K562 (cell line): ENCODE measurements at regions not wholly inside any gene's neighbourhood (a gene's known extent, or its start where the extent isn't known, plus 50 kb on each side); places are given as distances from the start of the nearest gene placed in this dataset.
A peak's percentile ranks its signal among the peaks of the same experiment; 100 is the strongest.

Source experiments
- ATAC-seq: fragments of 200-7000 bp; cut with Tn5 transposase; 3 replicates; pipeline ENCODE4 v1.9.1; 2020; ENCODE audit warnings: moderate library complexity
- BruUV-seq: library from RNA; stranded (reverse); fragments of 400-500 nt; replicated peaks from 2 replicates; lab custom pipeline; 2021; lab: Mats Ljungman, UMichigan
- CTCF ChIA-PET: fragments of 300-600 bp; formaldehyde crosslinking; extraction: SDS; loops from one replicate; lab custom pipeline; 2021; ENCODE audit warnings: low intra/inter-chr PET ratio; lab: Yijun Ruan, JAX
- POLR2A ChIA-PET: fragments of 300-600, 350-650 bp; sonication (Branson Sonifier 250); formaldehyde crosslinking; extraction: SDS; loops from one replicate; lab custom pipeline; 2021; ENCODE audit warnings: antibody characterized with exemption, inconsistent platforms; lab: Yijun Ruan, JAX
- DNase-seq, 4 experiments: peaks; one replicate each; pipeline versions ENCODE4 v3.0.0 to v3.0.0-alpha.2; 2011 to 2018; ENCODE audit warnings: low spot score in 3 of 4, mixed read lengths in 3 of 4; ENCODE audit errors: extremely low read depth in 1 of 4
- FAIRE-seq: peaks from 2 replicates; lab custom pipeline; 2011; peaks lifted over from hg19 to GRCh38; lab: Jason Lieb, UNC
- H2AFZ ChIP-seq: 2 replicates; pipeline ENCODE4 v1.6.0; 2011; ENCODE audit warnings: low read depth, low read length, control low read depth, inconsistent platforms
- H3K27ac ChIP-seq: fragments of 200-600 bp; 3 replicates; pipeline ENCODE4 v1.8.0; 2011; ENCODE audit warnings: low read depth, mild to moderate bottlenecking, control low read depth, inconsistent platforms, low read length, moderate library complexity, mixed read lengths; ENCODE audit errors: extremely low read depth
- H3K27me3 ChIP-seq, 2 experiments: fragments of 300-600 bp in 1 of 2; 2 replicates in 1 of 2; 3 replicates in 1 of 2; pipeline versions ENCODE4 v1.6.0 to v1.8.0; 2011; ENCODE audit warnings: inconsistent platforms in 2 of 2, low read length in 2 of 2, mild to moderate bottlenecking in 1 of 2, mixed read lengths in 1 of 2, moderate library complexity in 1 of 2; ENCODE audit not compliant: control insufficient read depth in 2 of 2, insufficient read depth in 2 of 2
- H3K36me3 ChIP-seq: fragments of 300-600 bp; 3 replicates; pipeline ENCODE4 v1.8.0; 2011; ENCODE audit warnings: mild to moderate bottlenecking, low read length, inconsistent platforms; ENCODE audit not compliant: control insufficient read depth, insufficient read depth
- H3K4me1 ChIP-seq, 2 experiments: fragments of 200-600 bp in 1 of 2; replicated peaks in 1 of 2; 2 replicates in 1 of 2; 3 replicates in 1 of 2; pipeline versions ENCODE4 v1.5.1 to v1.8.0; 2011; ENCODE audit warnings: inconsistent platforms in 2 of 2, low read length in 2 of 2, mild to moderate bottlenecking in 1 of 2, mixed read lengths in 1 of 2, moderate library complexity in 1 of 2; ENCODE audit not compliant: control insufficient read depth in 2 of 2, insufficient read depth in 2 of 2
- H3K4me2 ChIP-seq: 2 replicates; pipeline ENCODE4 v1.6.1; 2011; ENCODE audit warnings: low read length, control low read depth, inconsistent platforms, mixed read lengths; ENCODE audit not compliant: insufficient read depth
- H3K4me3 ChIP-seq: fragments of 200-600 bp; sonication (generic), shearing (Covaris generic); 2 replicates; pipeline ENCODE4 v1.5.1; 2016; ENCODE audit warnings: control low read depth, inconsistent platforms
- H3K79me2 ChIP-seq: fragments of 200-600 bp; 3 replicates; pipeline ENCODE4 v1.8.0; 2011; ENCODE audit warnings: low read length, inconsistent platforms; ENCODE audit not compliant: control insufficient read depth, insufficient read depth
- H3K9ac ChIP-seq, 2 experiments: 2 replicates each; pipeline versions ENCODE4 v1.6.0 to v1.6.1; 2011; ENCODE audit warnings: low read depth in 2 of 2, low read length in 2 of 2, control low read depth in 1 of 2, inconsistent platforms in 1 of 2, mild to moderate bottlenecking in 1 of 2, mixed read lengths in 1 of 2; ENCODE audit not compliant: insufficient read depth in 1 of 2
- H3K9me1 ChIP-seq: one replicate; pipeline ENCODE4 v1.6.0; 2011; ENCODE audit warnings: inconsistent platforms, mild to moderate bottlenecking, low read length, moderate library complexity; ENCODE audit not compliant: control insufficient read depth, insufficient read depth
- H3K9me3 ChIP-seq: replicated peaks from 2 replicates; pipeline ENCODE4 v1.5.1; 2011; ENCODE audit warnings: low read depth, low read length, inconsistent platforms; ENCODE audit not compliant: control insufficient read depth, insufficient read depth
- H4K20me1 ChIP-seq: replicated peaks from 2 replicates; pipeline ENCODE4 v1.6.1; 2011; ENCODE audit warnings: low read length, inconsistent platforms, mixed read lengths; ENCODE audit not compliant: control insufficient read depth, insufficient read depth
- BHLHE40 ChIP-seq: IDR thresholded peaks from 2 replicates; pipeline ENCODE4 v1.6.1; 2011; ENCODE audit warnings: low read length, improper control_type of control experiment
- CREM ChIP-seq: IDR thresholded peaks from 2 replicates; pipeline ENCODE4 v1.6.1; 2014; ENCODE audit warnings: antibody characterized with exemption, low read depth
- E2F6 ChIP-seq, 2 experiments: IDR thresholded peaks; 2 replicates each; pipeline ENCODE4 v1.6.1; 2011; ENCODE audit warnings: borderline replicate concordance in 1 of 2, control low read depth in 1 of 2, low read depth in 1 of 2, low read length in 1 of 2, mild to moderate bottlenecking in 1 of 2, mixed read lengths in 1 of 2, moderate library complexity in 1 of 2; ENCODE audit not compliant: insufficient read depth in 1 of 2, insufficient read length in 1 of 2, poor library complexity in 1 of 2, severe bottlenecking in 1 of 2; ENCODE audit errors: extremely low read depth in 1 of 2
- KLF13 ChIP-seq: fragments of 450-650 bp; IDR thresholded peaks from 2 replicates; pipeline ENCODE4 v1.6.1; 2016; ENCODE audit warnings: missing genetic modification characterization, low read depth, mild to moderate bottlenecking, missing compliant biosample characterization, moderate library complexity, borderline replicate concordance
- NFIX ChIP-seq: fragments of 250-450 bp; sonication (Bioruptor Pico); IDR thresholded peaks from 2 replicates; pipeline ENCODE4 v1.4.0; 2020; ENCODE audit warnings: low read depth, mild to moderate bottlenecking, moderate library complexity
- RAD21 ChIP-seq, 2 experiments: fragments of 250-450 bp in 1 of 2; fragments of 450-650 bp in 1 of 2; sonication (Bioruptor Pico) in 1 of 2; formaldehyde crosslinking in 1 of 2; IDR thresholded peaks in 1 of 2; conservative IDR thresholded peaks in 1 of 2; 2 replicates each; pipeline versions ENCODE4 v1.4.0 to v1.8.0; 2020 to 2022; ENCODE audit warnings: mild to moderate bottlenecking in 2 of 2, moderate library complexity in 1 of 2
- SAFB ChIP-seq: fragments of 200-400 bp; formaldehyde crosslinking; IDR thresholded peaks from 2 replicates; pipeline ENCODE4 v1.6.1; 2017; ENCODE audit warnings: low read depth, low read length, borderline replicate concordance
- TAF1 ChIP-seq: IDR thresholded peaks from 2 replicates; pipeline ENCODE4 v1.6.1; 2011; ENCODE audit warnings: mild to moderate bottlenecking, low read length, moderate library complexity; ENCODE audit not compliant: insufficient read depth, control insufficient read depth, severe bottlenecking; ENCODE audit errors: extremely low read depth
- ZNF224 ChIP-seq: sonication (generic); formaldehyde crosslinking; IDR thresholded peaks from 2 replicates; pipeline ENCODE4 v1.8.0; 2022; ENCODE audit warnings: mild to moderate bottlenecking, missing genetic modification reagents
- WGBS: fragments of 100-300 bp; shearing (Covaris generic); methylation state at CpG from one replicate; pipeline ENCODE4 v1.1.6; 2016; ENCODE audit warnings: low coverage, mixed read lengths; ENCODE audit not compliant: insufficient coverage; ENCODE audit errors: missing lambda C conversion rate; 5-methylcytosine and 5-hydroxymethylcytosine counted together
- in situ Hi-C: fragments of 300-500 bp; cut with MboI; formaldehyde crosslinking; loops from 4 replicates; pipeline ENCODE4 v1.15.0; 2018; ENCODE audit warnings: inconsistent platforms, mixed read lengths
- intact Hi-C: fragments of 100-400 bp; cut with micrococcal nuclease; formaldehyde crosslinking; loops from 2 replicates; pipeline ENCODE4 v1.14.2; 2022
- TF ChIP-seq, protein P1 (sequence below), 3 experiments: IDR thresholded peaks in 2 of 3; conservative IDR thresholded peaks in 1 of 3; 2 replicates each; pipeline ENCODE4 v1.5.1; 2011 to 2012; ENCODE audit warnings: low read length in 3 of 3, mild to moderate bottlenecking in 3 of 3, control low read depth in 2 of 3, improper control_type of control experiment in 1 of 3, inconsistent platforms in 1 of 3, low read depth in 1 of 3, mixed read lengths in 1 of 3, moderate library complexity in 1 of 3; ENCODE audit not compliant: insufficient read depth in 2 of 3

DNA sequence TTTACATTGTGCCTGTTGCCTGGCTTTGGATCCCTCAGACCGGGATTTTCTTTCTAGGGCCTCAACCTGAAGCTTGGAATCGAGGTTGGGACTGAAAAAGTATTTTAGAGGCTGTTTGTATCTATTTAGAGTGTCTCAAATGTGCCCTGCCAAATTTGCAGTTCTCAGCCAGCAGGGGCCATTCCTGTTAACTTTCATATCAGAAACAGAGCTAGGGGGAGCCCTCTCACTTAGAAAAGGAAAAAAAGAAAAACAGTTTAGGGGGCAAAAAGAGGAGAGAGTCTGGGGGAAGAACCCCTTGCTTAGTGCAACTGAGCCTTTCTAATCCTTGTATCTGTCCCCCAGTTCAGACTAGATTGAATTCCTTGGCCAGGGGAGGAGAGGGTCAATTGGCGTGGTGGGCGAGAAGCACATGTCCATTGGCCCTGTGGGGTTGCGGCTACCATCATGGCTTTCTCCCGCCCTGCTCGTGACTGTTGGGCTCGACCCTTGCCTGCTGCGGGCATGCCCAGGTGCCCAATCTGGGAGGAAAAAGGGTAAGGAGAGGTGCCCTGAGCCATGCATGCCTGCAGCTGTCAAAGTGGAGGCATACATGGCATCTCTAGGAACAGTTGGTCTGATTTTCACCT lies 101.6 kb downstream of the CFAP44 start:
- H2AFZ ChIP-seq, result peak overlapping the region; percentile 63; the same call in 1 of the 2 replicates
- in situ Hi-C loops (no loop called here), intact Hi-C loops (loop anchor here (5.0 kb wide), 1 partner anchor 238 kb away; no protein-coding TSS in a partner anchor)
- H3K4me1 ChIP-seq, result no peaks in the 10 kb centered on the region
- ChIA-PET CTCF (no interaction called here), POLR2A (interaction anchor here (1.1 kb wide), 1 partner anchor 11 kb away, joined by 5 read pairs; no protein-coding TSS in a partner anchor)
- H3K27me3 ChIP-seq, result no peaks in the 10 kb centered on the region
- H3K36me3 ChIP-seq, result no peaks in the 10 kb centered on the region
- peak in 2 of 4 experiments; percentile 6 for DNase-seq
- H3K4me3 ChIP-seq, result no peak overlapping the region
- H3K9me1 ChIP-seq, result no peaks in the 10 kb centered on the region
- H3K9me3 ChIP-seq, result no peaks in the 10 kb centered on the region
- FAIRE-seq, result peak; percentile 23
- no peaks in the 10 kb centered on the region for H4K20me1 ChIP-seq
- H3K9ac ChIP-seq, result no peak overlapping the region
- H3K4me2 ChIP-seq, result no peak overlapping the region
- WGBS, result 27% methylated on average over 5 of the region's 9 CpGs
- H3K27ac ChIP-seq, result no peak overlapping the region
- TF ChIP-seq CREM, result no peak
- no peak for TF ChIP-seq KLF13 (tag)
- TF ChIP-seq BHLHE40, result no peak
- no peak for TF ChIP-seq ZNF224 (CRISPR knock-in tag)
- TF ChIP-seq, protein P1, sequence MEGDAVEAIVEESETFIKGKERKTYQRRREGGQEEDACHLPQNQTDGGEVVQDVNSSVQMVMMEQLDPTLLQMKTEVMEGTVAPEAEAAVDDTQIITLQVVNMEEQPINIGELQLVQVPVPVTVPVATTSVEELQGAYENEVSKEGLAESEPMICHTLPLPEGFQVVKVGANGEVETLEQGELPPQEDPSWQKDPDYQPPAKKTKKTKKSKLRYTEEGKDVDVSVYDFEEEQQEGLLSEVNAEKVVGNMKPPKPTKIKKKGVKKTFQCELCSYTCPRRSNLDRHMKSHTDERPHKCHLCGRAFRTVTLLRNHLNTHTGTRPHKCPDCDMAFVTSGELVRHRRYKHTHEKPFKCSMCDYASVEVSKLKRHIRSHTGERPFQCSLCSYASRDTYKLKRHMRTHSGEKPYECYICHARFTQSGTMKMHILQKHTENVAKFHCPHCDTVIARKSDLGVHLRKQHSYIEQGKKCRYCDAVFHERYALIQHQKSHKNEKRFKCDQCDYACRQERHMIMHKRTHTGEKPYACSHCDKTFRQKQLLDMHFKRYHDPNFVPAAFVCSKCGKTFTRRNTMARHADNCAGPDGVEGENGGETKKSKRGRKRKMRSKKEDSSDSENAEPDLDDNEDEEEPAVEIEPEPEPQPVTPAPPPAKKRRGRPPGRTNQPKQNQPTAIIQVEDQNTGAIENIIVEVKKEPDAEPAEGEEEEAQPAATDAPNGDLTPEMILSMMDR (IDR thresholded peaks at IDR 0.05 in 2 of 3, conservative IDR thresholded peaks at IDR 0.05 in 1 of 3; ENCODE audit: insufficient read depth in 2 of 3, low read depth in 1 of 3, low read length in 3 of 3), result peak; percentile 39 to 87 (median 62)
- peak in 1 of 2 experiments; percentile 42 for TF ChIP-seq E2F6 (IDR thresholded peaks at IDR 0.05; ENCODE audit: borderline replicate concordance in 1 of 2, extremely low read depth in 1 of 2, insufficient read depth in 1 of 2, insufficient read length in 1 of 2, low read depth in 1 of 2, low read length in 1 of 2, poor library complexity in 1 of 2, severe bottlenecking in 1 of 2)
- no peak for TF ChIP-seq NFIX
- TF ChIP-seq RAD21 (CRISPR knock-in tag; conservative IDR thresholded peaks at IDR 0.05 in 1 of 2, IDR thresholded peaks at IDR 0.05 in 1 of 2), result peak in 1 of 2 experiments; percentile 28; a peak in 1 of 4 replicates
- TF ChIP-seq TAF1, result no peak
- TF ChIP-seq SAFB, result no peak
- no peaks in the 10 kb centered on the region for H3K79me2 ChIP-seq
- ATAC-seq, result peak; percentile 69; the same call in 2 of the 3 replicates
- no TSS peak for BruUV-seq
